ENCODE measurements at regions not wholly inside any gene's neighbourhood (a gene's known extent, or its start where the extent isn't known, plus 50 kb on each side); places are given as distances from the start of the nearest gene placed in this dataset.

DNA sequence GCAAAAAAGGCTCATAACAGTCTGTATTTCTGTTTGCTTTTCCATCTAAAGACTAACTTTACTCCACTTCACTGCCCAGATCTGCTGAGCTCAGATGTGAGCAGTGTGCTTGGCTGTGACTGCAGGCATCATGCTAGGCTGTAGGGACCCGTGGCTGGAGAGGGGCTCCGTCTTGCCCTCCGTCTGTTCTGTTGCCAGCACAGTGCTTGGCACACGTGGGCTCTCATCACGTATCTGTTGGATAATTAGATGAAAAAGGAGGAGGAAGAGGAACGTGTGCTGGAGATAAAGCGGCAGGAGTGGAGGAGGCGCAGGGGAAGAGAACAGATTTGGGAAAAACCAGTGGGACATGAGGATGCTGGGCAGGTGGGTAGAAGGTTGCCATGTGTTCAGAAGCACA is 57.6 kb upstream of the IER3 start:
- Histone ChIP-seq H3K27me3 (no peaks in the 10 kb centered on the region), H3K4me3 (no peak overlapping the region), H3K9me3 (no peaks in the 10 kb centered on the region), H3K4me1 (no peaks in the 10 kb centered on the region), H3K36me3 (no peaks in the 10 kb centered on the region), H3K27ac (no peak overlapping the region)
- WGBS, 2 donors: 78 to 81% methylated on average over 8 of the region's 8 CpGs
- FAIRE-seq (no peak), ATAC-seq (peak in 1 of 4 donors; percentile 46), DNase-seq (no peak)
- TF ChIP-seq, protein P1, sequence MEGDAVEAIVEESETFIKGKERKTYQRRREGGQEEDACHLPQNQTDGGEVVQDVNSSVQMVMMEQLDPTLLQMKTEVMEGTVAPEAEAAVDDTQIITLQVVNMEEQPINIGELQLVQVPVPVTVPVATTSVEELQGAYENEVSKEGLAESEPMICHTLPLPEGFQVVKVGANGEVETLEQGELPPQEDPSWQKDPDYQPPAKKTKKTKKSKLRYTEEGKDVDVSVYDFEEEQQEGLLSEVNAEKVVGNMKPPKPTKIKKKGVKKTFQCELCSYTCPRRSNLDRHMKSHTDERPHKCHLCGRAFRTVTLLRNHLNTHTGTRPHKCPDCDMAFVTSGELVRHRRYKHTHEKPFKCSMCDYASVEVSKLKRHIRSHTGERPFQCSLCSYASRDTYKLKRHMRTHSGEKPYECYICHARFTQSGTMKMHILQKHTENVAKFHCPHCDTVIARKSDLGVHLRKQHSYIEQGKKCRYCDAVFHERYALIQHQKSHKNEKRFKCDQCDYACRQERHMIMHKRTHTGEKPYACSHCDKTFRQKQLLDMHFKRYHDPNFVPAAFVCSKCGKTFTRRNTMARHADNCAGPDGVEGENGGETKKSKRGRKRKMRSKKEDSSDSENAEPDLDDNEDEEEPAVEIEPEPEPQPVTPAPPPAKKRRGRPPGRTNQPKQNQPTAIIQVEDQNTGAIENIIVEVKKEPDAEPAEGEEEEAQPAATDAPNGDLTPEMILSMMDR (IDR thresholded peaks at IDR 0.05): no peak
- intact Hi-C loops (cut with DNase I): no loop called here

DNA sequence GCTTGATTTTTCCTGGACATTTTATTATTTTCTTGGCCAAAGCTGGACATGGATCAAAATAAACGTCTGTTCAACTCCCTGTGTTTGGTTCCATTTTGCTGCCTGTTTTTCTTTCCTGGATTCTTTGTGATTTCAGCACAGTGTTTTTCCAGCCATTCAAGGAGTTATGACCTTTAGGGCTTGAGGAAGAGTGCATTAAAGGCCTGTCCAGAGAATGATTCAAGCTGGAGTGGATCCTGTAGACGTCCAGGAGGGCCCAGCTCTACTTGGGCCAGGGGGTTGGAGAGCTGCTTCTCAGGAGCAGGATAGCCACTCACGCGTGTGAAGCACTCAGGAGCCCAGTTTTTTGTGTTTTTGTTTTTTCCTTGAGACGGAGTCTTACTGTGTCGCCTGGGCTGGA is 56.5 kb upstream of the IER3 start:
- Histone ChIP-seq H3K9me3 (no peaks in the 10 kb centered on the region), H3K4me1 (no peaks in the 10 kb centered on the region), H3K27ac (no peak overlapping the region), H3K36me3 (no peaks in the 10 kb centered on the region), H3K27me3 (no peaks in the 10 kb centered on the region), H3K4me3 (no peak overlapping the region)
- ATAC-seq: peak in 1 of 4 donors; percentile 30
- WGBS, 2 donors: 73 to 78% methylated on average over 6 of the region's 6 CpGs
- DNase-seq: no peak
- intact Hi-C loops (cut with DNase I): no loop called here
- FAIRE-seq: no peak
- TF ChIP-seq, protein P1 (IDR thresholded peaks at IDR 0.05): no peak

DNA sequence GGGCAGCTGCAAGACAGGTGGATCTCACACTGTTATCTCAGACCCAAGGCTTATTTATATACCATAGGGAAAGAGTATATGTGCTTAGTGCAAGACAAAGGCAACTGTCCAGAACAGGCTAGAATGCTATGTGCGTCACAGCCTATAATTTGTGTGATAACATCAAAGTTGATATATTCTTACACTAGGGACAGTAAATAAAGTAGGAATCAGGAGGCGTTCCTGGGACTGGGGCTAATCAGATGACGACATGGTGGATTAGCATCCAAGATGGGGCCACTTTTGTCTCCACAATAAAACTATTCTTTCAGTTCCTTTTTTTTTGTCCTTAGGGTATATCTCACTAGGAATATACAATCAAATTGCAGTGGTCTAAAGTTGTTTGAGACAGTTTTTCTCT is 54.9 kb upstream of the IER3 start:
- intact Hi-C loops (cut with DNase I): no loop called here
- Histone ChIP-seq H3K27ac (no peak overlapping the region), H3K4me3 (no peak overlapping the region), H3K9me3 (no peaks in the 10 kb centered on the region), H3K4me1 (no peaks in the 10 kb centered on the region), H3K36me3 (no peaks in the 10 kb centered on the region), H3K27me3 (no peaks in the 10 kb centered on the region)
- WGBS, 2 donors: 78 to 81% methylated on average over 3 of the region's 3 CpGs
- FAIRE-seq (no peak), DNase-seq (no peak), ATAC-seq (no peak)
- TF ChIP-seq, protein P1 (IDR thresholded peaks at IDR 0.05): no peak

DNA sequence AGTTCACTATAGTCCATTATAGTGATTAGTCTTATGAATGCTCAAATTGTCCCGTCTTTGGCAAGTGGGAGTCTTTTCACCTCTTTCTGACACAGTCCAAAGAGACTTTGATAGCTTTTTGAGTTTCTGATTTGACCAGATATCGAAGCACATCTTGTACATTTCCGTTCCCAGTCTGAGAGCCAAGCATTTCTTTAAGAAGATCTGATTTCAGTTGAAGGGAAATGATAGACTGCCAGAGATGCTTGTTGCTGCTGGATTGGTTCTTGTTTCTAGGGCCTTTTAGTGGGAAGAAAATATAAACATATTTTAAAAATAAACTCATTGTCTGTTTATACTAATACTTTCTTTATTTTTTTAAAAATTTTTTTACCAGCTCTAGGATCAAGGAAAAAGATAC is 54.1 kb upstream of the IER3 start:
- Histone ChIP-seq H3K27me3 (no peaks in the 10 kb centered on the region), H3K9me3 (no peaks in the 10 kb centered on the region), H3K4me1 (no peaks in the 10 kb centered on the region), H3K4me3 (no peak overlapping the region), H3K36me3 (no peaks in the 10 kb centered on the region), H3K27ac (no peak overlapping the region)
- DNase-seq: no peak
- ATAC-seq: no peak
- TF ChIP-seq, protein P1 (IDR thresholded peaks at IDR 0.05): no peak
- intact Hi-C loops (cut with DNase I): no loop called here
- WGBS, 2 donors: 67 to 76% methylated on average over 3 of the region's 3 CpGs
- no peak for FAIRE-seq

DNA sequence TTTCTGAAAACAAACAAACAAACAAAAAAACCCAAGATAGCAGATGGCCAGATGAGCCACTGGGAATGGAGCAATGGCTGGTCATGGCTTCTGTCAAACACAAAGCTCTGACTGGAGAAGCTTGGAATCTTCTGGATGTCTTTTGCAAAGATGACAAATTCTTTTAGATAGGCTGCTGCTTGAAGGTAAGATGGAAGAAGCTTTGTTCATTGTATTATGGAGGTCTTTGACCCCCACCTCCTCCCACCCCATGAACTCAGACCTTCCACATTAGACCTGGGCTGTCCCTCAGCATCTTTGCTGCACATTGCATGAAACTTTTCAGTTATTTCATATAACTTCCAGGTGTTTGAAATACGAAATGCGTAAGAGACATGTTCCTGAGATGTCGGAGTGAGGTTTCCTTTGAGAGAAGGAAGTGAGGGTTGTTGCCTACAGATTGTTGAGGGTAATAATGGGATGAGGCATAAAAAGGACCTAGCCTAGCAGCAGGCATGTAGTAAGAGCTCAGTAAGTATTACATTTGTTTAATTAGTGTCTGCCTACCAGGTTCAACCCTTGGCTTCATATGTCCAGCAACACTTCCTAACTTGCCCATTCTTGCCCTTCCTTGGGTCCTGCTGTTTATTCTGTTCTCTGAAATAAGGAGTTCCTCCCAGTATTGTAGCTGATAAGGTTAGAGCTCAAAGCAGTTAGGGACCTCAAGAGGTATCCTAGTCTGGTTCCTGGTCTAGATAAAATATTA is 51.4 kb upstream of the IER3 start:
- Histone ChIP-seq H3K4me1 (no peaks in the 10 kb centered on the region), H3K4me3 (no peak overlapping the region), H3K9me3 (no peaks in the 10 kb centered on the region), H3K36me3 (no peaks in the 10 kb centered on the region), H3K27ac (no peak overlapping the region), H3K27me3 (no peaks in the 10 kb centered on the region)
- TF ChIP-seq, protein P1 (IDR thresholded peaks at IDR 0.05): no peak
- WGBS, 2 donors: 86 to 89% methylated on average over 3 of the region's 3 CpGs
- DNase-seq (no peak), FAIRE-seq (no peak), ATAC-seq (no peak)
- intact Hi-C loops (cut with DNase I): no loop called here
